NCI-H1105 (cell line): ENCODE measurements at regions not wholly inside any gene's neighbourhood (a gene's known extent, or its start where the extent isn't known, plus 50 kb on each side); places are given as distances from the start of the nearest gene placed in this dataset.
"Not testable (repeated sequence)": the region's sequence is repeated elsewhere in the genome, so short reads cannot be mapped to it uniquely, and the experiment has no call there.

Experiments
- DNase-seq: peaks from one replicate; lab custom pipeline; 2025; lab: John Stamatoyannopoulos, UW

DNA sequence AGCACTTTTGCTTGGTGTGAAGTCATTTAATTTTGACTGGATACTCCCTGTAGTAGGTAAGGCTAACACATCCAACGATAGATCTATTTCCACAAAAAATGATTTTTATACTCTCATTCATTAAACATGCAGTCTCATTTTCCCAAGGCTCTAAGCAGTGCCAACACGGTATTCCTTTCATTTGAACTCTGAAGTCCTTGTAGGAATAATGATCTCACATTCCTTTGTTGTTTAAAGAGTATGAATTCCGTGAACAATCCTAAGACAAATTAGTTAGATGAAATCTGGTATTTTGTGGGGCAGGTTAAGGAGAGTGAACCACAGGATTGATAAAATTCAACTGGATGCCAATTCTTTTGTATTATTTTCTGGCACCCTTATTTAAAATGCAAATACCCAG, 66.6 kb downstream of the LACC1 start:
- DNase-seq: no peak

DNA sequence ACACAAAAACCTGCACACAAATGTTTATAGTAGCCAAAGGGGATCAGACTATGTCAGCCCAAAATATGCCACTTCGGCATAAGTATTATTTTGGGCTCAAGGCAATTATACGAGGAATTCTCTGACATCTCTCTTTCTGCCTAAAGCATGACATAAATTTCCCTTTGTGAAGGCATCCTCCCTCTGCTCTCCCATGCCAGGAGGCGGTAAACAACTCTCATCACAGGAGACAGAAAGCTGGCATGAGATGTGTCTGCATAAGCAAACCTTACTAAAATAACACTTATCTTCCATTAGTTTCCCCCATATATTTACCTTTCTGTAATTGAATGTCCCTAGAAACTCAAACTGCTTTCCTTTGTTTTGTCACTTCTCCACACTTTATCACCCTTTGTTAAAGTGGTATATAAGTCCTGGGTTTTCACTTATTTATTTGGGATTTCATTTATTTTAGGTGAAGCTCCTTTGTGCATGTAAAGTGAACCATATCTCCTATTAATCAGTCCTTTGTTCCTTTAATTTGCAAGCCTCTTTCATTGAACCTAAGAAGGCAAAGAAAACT, 68.3 kb downstream of the LACC1 start:
- DNase-seq: no peak

DNA sequence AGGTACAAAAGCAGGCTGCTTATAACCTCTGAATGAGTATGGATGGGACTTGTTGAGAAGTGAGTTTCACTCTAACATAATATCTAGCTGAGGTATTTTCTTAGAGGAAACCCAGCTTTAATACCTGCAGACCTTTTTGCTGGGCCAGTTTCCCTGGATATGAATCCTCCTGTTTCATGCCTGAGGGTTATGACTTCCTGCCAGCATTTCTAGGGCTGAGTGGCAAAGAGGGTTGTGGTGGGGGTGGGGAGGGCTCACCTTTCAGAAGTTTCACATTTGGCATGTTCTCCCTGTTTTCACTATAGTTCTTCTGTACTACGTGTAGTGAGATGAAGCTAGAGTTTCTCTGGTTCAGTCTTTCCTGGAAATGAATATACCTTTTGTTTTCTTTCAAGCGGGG, 73.7 kb downstream of the LACC1 start:
- no peak for DNase-seq

DNA sequence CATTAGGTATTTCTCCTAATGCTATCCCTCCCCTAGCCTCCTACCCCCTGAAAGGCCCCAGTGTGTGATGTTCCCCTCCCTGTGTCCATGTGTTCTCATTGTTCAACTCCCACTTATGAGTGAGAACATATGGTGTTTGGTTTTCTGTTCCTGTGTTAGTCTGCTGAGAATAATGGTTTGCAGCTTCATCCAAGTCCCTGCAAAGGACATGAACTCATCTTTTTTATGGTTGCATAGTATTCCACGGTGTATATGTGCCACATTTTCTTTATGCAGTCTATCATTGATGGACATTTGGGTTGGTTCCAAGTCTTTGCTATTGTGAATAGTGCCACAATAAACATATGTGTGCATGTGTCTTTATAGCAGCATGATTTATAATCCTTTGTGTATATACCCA, 77.3 kb downstream of the LACC1 start:
- DNase-seq: not testable (repeated sequence)

DNA sequence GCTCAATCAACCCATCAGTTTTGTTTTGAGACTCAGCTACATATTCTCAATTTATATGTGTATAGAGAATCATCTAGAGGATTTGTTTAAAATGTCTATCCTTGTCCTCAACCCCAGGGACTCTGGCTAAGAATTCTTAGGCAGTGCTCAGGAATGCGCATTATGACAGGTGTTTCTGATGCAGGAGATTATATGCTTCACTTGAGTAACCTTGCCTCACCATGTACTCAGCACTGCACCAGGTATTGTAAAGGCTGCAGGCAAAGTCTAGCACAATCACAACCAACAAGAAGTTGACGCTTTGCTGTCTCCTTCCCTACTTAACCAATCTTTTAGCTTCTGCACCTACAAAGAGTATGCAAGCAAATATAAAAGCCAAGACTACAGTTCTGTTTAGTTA, 79.6 kb downstream of the LACC1 start:
- no peak for DNase-seq

DNA sequence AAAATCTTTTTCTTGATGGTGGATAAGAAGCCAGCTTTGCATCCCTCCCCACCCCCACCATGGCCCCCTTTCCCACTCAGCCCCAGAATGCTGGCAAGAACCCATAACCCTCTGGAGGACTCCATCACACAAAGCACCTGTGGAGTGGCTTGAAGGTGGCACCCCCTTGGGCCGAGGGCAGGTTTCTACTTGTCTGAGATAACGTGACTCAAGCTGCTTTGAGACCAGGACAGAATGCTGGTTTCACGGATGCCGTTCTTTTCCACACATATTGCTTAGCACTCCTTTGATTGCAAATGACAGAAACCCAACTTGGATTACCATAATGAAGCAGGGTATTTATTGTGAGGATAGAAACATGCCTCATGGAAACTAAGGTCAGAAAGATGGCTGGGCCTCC, 82.2 kb downstream of the LACC1 start:
- no peak for DNase-seq

DNA sequence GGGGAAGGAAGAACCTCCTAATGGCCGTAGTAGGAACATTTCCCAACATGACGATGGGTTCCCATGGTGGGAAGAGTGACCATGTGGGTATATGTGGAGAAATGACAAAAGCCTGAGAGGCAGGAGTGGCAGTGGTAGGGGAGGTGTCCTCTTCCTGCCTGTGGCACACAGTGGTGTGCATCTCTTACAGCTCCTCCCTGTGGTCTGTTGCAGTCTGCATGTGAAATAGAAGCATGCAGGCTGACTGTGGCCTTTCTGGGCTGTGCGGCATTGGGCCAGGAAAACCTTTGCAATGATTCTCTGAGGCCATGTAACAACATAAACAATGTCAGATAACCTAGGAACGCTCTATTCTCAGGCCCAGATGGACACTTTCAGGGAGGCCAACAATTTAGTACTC, 84.0 kb downstream of the LACC1 start:
- DNase-seq: no peak

DNA sequence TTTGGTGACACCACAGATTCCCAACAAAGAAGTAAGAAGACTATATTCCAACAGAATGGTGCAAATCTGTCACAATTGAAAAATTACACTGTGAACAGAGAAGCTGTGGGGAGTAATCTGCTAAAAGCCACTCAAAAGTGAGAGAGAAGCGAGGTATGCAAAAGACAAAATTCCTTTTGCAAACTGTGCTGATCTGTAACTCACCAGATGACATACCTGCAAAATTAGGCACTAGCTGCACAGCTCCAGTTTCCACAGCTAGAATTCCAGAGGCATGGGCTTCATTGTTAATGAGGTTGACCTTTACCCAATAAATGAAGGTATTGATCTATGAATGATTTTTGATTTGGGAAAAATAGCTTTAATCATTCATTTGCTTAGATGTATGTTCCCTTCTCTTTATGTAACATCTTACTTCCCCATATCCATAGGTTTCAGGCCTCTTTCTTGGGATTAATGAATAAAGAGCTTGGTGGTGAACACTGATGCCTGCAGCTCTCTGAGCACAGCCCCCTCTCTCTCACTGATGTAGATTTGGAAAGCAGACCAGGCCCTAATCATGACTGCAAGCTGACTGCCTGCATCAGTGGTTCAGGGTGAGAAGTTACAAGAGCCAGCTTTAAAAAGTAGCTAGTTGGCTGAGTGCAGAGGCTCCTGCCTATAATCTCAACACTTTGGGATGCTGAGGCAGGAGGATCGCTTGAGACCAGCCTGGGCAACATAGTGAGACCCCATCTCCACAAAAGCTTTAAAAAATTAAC, 85.2 kb downstream of the LACC1 start:
- DNase-seq: no peak

DNA sequence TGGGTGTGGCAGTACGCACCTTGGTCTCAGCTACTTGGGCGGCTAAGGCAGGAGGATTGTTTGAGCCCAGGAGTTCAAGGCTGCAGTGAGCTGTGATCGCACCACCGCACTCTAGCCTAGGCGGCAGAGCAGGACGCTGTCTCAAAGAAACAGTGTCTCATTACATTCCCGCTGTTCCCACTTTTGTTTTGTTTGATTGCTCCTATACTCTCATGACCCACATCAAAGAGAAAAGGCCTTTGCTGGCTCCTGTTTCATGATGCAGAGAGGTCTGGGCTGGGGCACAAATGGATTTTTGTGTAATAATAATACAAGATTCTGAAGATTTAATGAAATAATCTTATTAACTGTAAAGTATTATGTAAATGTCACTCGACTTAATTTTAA, 85.7 kb downstream of the LACC1 start:
- DNase-seq: no peak

DNA sequence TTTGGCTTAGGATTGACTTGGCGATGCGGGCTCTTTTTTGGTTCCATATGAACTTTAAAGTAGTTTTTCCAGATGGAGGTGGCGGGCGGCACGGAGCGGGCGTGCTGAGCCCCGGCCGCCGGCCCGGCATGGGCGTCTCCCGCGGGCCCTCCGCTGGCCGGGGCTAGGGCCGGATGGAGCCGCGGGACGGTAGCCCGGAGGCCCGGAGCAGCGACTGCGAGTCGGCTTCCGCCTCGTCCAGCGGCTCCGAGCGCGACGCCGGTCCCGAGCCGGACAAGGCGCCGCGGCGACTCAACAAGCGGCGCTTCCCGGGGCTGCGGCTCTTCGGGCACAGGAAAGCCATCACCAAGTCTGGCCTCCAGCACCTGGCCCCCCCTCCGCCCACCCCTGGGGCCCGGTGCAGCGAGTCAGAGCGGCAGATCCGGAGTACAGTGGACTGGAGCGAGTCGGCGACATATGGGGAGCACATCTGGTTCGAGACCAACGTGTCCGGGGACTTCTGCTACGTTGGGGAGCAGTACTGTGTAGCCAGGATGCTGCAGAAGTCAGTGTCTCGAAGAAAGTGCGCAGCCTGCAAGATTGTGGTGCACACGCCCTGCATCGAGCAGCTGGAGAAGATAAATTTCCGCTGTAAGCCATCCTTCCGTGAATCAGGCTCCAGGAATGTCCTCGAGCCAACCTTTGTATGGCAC, 88.7 kb downstream of the LACC1 start:
- not testable (repeated sequence) for DNase-seq

DNA sequence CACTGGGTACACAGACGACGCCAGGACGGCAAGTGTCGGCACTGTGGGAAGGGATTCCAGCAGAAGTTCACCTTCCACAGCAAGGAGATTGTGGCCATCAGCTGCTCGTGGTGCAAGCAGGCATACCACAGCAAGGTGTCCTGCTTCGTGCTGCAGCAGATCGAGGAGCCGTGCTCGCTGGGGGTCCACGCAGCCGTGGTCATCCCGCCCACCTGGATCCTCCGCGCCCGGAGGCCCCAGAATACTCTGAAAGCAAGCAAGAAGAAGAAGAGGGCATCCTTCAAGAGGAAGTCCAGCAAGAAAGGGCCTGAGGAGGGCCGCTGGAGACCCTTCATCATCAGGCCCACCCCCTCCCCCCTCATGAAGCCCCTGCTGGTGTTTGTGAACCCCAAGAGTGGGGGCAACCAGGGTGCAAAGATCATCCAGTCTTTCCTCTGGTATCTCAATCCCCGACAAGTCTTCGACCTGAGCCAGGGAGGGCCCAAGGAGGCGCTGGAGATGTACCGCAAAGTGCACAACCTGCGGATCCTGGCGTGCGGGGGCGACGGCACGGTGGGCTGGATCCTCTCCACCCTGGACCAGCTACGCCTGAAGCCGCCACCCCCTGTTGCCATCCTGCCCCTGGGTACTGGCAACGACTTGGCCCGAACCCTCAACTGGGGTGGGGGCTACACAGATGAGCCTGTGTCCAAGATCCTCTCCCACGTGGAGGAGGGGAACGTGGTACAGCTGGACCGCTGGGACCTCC, 89.4 kb downstream of the LACC1 start:
- DNase-seq: not testable (repeated sequence)

DNA sequence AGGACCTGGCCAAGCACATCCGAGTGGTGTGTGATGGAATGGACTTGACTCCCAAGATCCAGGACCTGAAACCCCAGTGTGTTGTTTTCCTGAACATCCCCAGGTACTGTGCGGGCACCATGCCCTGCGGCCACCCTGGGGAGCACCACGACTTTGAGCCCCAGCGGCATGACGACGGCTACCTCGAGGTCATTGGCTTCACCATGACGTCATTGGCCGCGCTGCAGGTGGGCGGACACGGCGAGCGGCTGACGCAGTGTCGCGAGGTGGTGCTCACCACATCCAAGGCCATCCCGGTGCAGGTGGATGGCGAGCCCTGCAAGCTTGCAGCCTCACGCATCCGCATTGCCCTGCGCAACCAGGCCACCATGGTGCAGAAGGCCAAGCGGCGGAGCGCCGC, 90.2 kb downstream of the LACC1 start:
- DNase-seq: not testable (repeated sequence)

DNA sequence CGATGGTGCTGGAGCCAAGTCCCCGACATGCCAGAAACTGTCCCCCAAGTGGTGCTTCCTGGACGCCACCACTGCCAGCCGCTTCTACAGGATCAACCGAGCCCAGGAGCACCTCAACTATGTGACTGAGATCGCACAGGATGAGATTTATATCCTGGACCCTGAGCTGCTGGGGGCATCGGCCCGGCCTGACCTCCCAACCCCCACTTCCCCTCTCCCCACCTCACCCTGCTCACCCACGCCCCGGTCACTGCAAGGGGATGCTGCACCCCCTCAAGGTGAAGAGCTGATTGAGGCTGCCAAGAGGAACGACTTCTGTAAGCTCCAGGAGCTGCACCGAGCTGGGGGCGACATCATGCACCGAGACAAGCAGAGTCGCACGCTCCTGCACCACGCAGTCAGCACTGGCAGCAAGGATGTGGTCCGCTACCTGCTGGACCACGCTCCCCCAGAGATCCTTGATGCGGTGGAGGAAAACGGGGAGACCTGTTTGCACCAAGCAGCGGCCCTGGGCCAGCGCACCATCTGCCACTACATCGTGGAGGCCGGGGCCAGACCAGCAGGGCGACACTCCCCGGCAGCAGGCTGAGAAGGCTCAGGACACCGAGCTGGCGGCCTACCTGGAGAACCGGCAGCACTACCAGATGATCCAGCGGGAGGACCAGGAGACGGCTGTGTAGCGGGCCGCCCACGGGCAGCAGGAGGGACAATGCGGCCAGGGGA, 91.0 kb downstream of the LACC1 start:
- DNase-seq: not testable (repeated sequence)

DNA sequence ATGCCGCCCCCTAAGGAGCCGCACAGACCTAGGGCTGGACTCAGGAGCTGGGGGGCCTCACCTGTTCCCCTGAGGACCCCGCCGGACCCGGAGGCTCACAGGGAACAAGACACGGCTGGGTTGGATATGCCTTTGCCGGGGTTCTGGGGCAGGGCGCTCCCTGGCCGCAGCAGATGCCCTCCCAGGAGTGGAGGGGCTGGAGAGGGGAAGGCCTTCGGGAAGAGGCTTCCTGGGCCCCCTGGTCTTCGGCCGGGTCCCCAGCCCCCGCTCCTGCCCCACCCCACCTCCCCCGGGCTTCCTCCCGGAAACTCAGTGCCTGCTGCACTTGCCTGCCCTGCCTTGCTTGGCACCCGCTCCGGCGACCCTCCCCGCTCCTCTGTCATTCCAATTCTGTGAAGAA, 91.6 kb downstream of the LACC1 start:
- not testable (repeated sequence) for DNase-seq

DNA sequence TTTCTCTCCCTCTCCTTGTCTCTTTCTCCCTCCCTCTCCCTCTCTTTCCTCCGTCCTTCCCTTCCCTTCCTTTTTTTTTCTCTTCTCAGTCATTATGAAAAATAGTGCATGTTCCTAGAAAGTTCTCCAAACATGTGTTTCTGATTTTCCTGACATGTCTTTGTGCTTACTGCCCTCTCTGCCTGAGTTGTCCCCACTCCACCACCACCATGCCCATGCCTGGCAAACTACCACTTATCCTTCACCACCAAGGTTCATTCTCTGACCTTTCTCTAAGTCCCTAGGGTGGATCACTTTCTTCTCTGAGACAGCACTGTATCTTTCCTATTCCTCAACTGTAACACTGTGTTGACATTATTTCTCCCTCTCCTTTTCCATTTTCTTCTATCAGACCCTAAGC, 98.2 kb downstream of the LACC1 start:
- DNase-seq: no peak

DNA sequence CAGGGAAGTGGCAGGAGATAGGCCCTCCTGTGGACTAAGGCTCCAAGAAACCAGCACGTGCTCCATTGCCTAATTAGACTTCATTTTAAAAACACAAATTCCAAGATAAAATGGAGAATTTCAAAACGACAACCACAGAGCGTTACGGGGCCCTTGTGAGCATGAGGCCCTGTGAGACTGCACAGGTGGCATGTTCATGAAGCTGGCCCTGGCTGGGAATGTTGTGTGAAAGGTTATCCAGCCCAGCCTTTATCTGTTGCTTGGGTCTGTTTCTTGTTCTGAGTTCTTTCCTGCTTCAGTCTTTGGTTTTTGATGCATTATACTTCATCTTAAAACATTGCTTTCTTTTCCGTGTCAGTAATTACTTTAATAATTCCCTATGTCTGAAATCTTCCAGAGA, 99.0 kb downstream of the LACC1 start:
- no peak for DNase-seq

DNA sequence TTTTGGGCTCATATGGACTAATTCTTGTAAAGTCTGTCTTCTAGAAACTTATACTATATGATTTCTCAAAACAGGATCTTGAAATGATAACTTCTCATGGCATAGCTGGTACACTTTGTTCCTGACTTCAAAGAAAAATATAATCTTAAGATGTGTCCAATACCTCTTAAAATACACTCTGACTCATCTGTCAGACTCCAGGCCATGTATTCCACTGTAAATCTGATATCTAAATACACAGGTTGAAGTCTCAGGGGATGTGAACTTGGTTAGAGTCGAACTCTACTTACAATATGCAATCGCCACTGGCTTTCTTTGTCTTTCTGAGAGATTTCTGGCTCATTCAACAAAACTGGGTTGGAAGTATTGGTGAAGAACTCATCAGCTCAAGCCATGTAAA, 99.8 kb downstream of the LACC1 start:
- no peak for DNase-seq

DNA sequence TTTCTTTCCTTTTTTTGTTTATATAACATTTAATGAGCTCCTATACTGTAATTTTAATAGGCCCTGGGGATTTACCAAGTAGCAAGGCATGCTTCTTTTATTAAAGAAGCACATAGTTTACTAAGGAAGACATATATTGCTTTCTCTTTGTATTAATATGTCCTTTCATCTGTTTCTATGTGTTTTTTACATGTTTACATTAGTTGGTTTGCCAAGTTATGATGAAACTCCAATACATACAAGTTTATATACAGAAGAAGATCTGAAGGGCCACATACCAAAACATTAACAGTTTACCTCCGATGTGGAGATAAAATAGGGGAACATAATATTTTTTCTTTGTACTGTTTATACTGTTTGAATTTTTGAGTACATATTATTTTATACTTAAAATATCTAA, 100.9 kb downstream of the LACC1 start:
- no peak for DNase-seq

DNA sequence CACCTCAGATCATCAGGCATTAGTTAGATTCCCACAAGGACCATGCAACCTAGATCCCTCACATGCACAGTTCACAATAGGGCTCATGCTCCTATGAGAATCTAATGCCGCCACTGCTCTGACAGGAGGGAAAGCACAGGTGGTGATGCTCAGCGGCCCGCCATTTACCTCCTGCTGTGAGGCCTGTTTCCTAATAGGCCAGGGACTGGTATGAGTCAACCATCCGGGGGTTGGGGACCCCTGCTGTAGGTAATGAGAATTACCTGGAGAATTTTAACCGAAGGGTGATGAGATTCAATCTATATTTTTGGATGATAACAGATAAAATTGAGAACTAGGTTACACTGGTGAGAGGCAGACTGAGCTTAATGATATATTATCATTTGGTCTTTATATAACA, 101.4 kb downstream of the LACC1 start:
- DNase-seq: no peak

DNA sequence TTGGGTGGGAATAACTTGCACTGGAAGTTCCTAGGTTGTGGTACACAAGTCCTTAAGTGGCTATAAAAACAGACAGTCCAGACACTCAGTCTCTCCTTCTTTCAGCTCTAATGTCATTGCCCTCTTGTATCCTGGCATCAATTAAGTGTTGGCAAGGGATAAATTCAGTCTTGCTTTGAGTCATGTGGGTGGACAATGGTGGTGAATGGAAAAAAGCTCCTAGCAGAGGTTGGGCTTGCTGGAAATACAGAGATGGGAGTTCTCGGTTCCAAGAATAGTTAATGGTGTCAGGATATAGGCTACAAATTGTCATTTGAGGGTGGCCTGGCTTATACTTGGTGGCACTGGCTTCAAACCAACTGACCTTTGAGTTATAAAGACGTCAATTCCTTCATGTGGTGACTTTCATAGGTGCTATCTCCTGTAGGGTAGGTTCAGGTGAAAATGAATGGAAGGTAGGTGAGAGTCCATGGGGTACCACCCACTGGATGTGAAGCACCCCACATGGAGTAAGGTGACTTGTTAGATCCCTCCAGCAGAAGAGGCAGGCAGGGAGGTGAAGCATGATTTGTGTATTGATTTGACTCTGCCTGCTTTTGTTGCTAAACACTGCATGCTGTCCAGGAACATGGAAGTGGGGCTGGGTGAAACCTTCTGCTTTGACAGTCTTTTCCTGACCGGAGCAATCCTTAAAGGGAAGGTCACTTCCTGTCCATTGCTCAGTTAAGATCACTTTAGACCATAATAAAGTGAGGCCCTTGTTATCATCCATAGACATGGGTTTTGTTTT, 102.0 kb downstream of the LACC1 start:
- DNase-seq: no peak

DNA sequence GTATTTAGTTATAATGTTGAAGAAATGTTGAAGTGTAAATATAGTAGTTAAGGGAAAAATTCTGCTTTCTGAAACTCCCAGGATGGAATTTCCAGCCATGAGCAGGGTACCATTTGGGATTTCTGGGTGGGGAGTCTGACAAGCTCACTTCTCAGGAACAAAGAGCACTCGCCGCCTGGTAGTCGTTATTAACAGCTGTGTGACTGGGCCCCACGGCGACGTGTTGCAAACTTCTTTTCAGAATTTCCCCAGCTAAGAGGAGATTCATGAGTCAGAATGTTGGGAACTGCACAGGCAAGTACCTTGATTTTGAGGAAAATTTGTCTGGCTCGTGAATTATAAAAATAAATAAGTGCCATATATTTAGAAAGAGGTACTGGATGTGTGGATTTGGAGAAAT, 103.7 kb downstream of the LACC1 start:
- DNase-seq: no peak
